ENCODE measurements at regions not wholly inside any gene's neighbourhood (a gene's known extent, or its start where the extent isn't known, plus 50 kb on each side); places are given as distances from the start of the nearest gene placed in this dataset.
A peak's percentile ranks its signal among the peaks of the same experiment; 100 is the strongest.
"Not testable (repeated sequence)": the region's sequence is repeated elsewhere in the genome, so short reads cannot be mapped to it uniquely, and the experiment has no call there.

GRCh38 chr3:110296885-110297284, 774.7 kb upstream of the NECTIN3 start:
- Histone ChIP-seq H3K36me3 (ENCODE audit: insufficient read depth, low read length) (no peaks in the 10 kb centered on the region), H3K9ac (ENCODE audit: low read depth, low read length) (no peak overlapping the region), H3K4me1 (ENCODE audit: control insufficient read depth, insufficient read depth, low read length) (peaks cover 3% of the 10 kb centered on the region), H3K4me2 (ENCODE audit: low read length) (no peak overlapping the region), H3K4me3 (ENCODE audit: low read length) (no peak overlapping the region), H3K9me3 (replicated peaks; ENCODE audit: low read length) (no peaks in the 10 kb centered on the region), H3K27me3 (ENCODE audit: control insufficient read depth, insufficient read depth, low read length) (no peaks in the 10 kb centered on the region)

GRCh38 chr3:110301781-110302180, 769.8 kb upstream of the NECTIN3 start:
- H3K4me2 ChIP-seq (ENCODE audit: low read length), result no peak overlapping the region
- no peak overlapping the region for H3K4me3 ChIP-seq (ENCODE audit: low read length)
- H3K27me3 ChIP-seq (ENCODE audit: control insufficient read depth, insufficient read depth, low read length), result no peaks in the 10 kb centered on the region
- H3K4me1 ChIP-seq (ENCODE audit: control insufficient read depth, insufficient read depth, low read length), result peaks cover 1% of the 10 kb centered on the region
- H3K9me3 ChIP-seq (replicated peaks; ENCODE audit: low read length), result no peaks in the 10 kb centered on the region
- no peaks in the 10 kb centered on the region for H3K36me3 ChIP-seq (ENCODE audit: insufficient read depth, low read length)
- no peak overlapping the region for H3K9ac ChIP-seq (ENCODE audit: low read depth, low read length)

- H3K36me3 ChIP-seq (ENCODE audit: insufficient read depth, low read length), result no peaks in the 10 kb centered on the region
- H3K27me3 ChIP-seq (ENCODE audit: control insufficient read depth, insufficient read depth, low read length), result no peaks in the 10 kb centered on the region
- no peaks in the 10 kb centered on the region for H3K9me3 ChIP-seq (replicated peaks; ENCODE audit: low read length)
- H3K4me1 ChIP-seq (ENCODE audit: control insufficient read depth, insufficient read depth, low read length), result no peaks in the 10 kb centered on the region
- H3K4me3 ChIP-seq (ENCODE audit: low read length), result no peak overlapping the region
- no peak overlapping the region for H3K4me2 ChIP-seq (ENCODE audit: low read length)
- H3K9ac ChIP-seq (ENCODE audit: low read depth, low read length), result no peak overlapping the region
Observed at GRCh38 chr3:110307065-110307809, 764.4 kb upstream of the NECTIN3 start.

GRCh38 chr3:110311541-110311940, 760.1 kb upstream of the NECTIN3 start:
- Histone ChIP-seq H3K9me3 (replicated peaks; ENCODE audit: low read length) (no peaks in the 10 kb centered on the region), H3K4me3 (ENCODE audit: low read length) (no peak overlapping the region), H3K9ac (ENCODE audit: low read depth, low read length) (no peak overlapping the region), H3K27me3 (ENCODE audit: control insufficient read depth, insufficient read depth, low read length) (no peaks in the 10 kb centered on the region), H3K4me1 (ENCODE audit: control insufficient read depth, insufficient read depth, low read length) (no peaks in the 10 kb centered on the region), H3K36me3 (ENCODE audit: insufficient read depth, low read length) (no peaks in the 10 kb centered on the region), H3K4me2 (ENCODE audit: low read length) (no peak overlapping the region)

GRCh38 chr3:110314512-110315114, 757.0 kb upstream of the NECTIN3 start:
- no peaks in the 10 kb centered on the region for H3K36me3 ChIP-seq (ENCODE audit: insufficient read depth, low read length)
- no peaks in the 10 kb centered on the region for H3K27me3 ChIP-seq (ENCODE audit: control insufficient read depth, insufficient read depth, low read length)
- peak overlapping the region; percentile 1 for H3K4me2 ChIP-seq (ENCODE audit: low read length)
- H3K4me1 ChIP-seq (ENCODE audit: control insufficient read depth, insufficient read depth, low read length), result peaks cover 6% of the 10 kb centered on the region
- H3K9me3 ChIP-seq (replicated peaks; ENCODE audit: low read length), result no peaks in the 10 kb centered on the region
- no peak overlapping the region for H3K4me3 ChIP-seq (ENCODE audit: low read length)
- H3K9ac ChIP-seq (ENCODE audit: low read depth, low read length), result no peak overlapping the region

- Histone ChIP-seq H3K9me3 (replicated peaks; ENCODE audit: low read length) (no peaks in the 10 kb centered on the region), H3K4me2 (ENCODE audit: low read length) (no peak overlapping the region), H3K4me1 (ENCODE audit: control insufficient read depth, insufficient read depth, low read length) (peaks cover 6% of the 10 kb centered on the region), H3K4me3 (ENCODE audit: low read length) (no peak overlapping the region), H3K27me3 (ENCODE audit: control insufficient read depth, insufficient read depth, low read length) (no peaks in the 10 kb centered on the region), H3K36me3 (ENCODE audit: insufficient read depth, low read length) (no peaks in the 10 kb centered on the region), H3K9ac (ENCODE audit: low read depth, low read length) (no peak overlapping the region)
Observed at GRCh38 chr3:110318108-110318507, 753.5 kb upstream of the NECTIN3 start.

- Histone ChIP-seq H3K27me3 (ENCODE audit: control insufficient read depth, insufficient read depth, low read length) (no peaks in the 10 kb centered on the region), H3K4me2 (ENCODE audit: low read length) (no peak overlapping the region), H3K4me3 (ENCODE audit: low read length) (no peak overlapping the region), H3K4me1 (ENCODE audit: control insufficient read depth, insufficient read depth, low read length) (no peaks in the 10 kb centered on the region), H3K36me3 (ENCODE audit: insufficient read depth, low read length) (no peaks in the 10 kb centered on the region), H3K9me3 (replicated peaks; ENCODE audit: low read length) (no peaks in the 10 kb centered on the region), H3K9ac (ENCODE audit: low read depth, low read length) (no peak overlapping the region)
Observed at GRCh38 chr3:110323349-110323748, 748.3 kb upstream of the NECTIN3 start.

GRCh38 chr3:110324171-110324705, 747.4 kb upstream of the NECTIN3 start:
- Histone ChIP-seq H3K4me3 (ENCODE audit: low read length) (no peak overlapping the region), H3K36me3 (ENCODE audit: insufficient read depth, low read length) (no peaks in the 10 kb centered on the region), H3K27me3 (ENCODE audit: control insufficient read depth, insufficient read depth, low read length) (no peaks in the 10 kb centered on the region), H3K4me2 (ENCODE audit: low read length) (no peak overlapping the region), H3K9ac (ENCODE audit: low read depth, low read length) (no peak overlapping the region), H3K9me3 (replicated peaks; ENCODE audit: low read length) (no peaks in the 10 kb centered on the region), H3K4me1 (ENCODE audit: control insufficient read depth, insufficient read depth, low read length) (no peaks in the 10 kb centered on the region)

GRCh38 chr3:110327870-110328269, 743.7 kb upstream of the NECTIN3 start:
- no peak overlapping the region for H3K9ac ChIP-seq (ENCODE audit: low read depth, low read length)
- no peaks in the 10 kb centered on the region for H3K9me3 ChIP-seq (replicated peaks; ENCODE audit: low read length)
- H3K4me3 ChIP-seq (ENCODE audit: low read length), result no peak overlapping the region
- no peaks in the 10 kb centered on the region for H3K27me3 ChIP-seq (ENCODE audit: control insufficient read depth, insufficient read depth, low read length)
- no peaks in the 10 kb centered on the region for H3K36me3 ChIP-seq (ENCODE audit: insufficient read depth, low read length)
- H3K4me1 ChIP-seq (ENCODE audit: control insufficient read depth, insufficient read depth, low read length), result no peaks in the 10 kb centered on the region
- H3K4me2 ChIP-seq (ENCODE audit: low read length), result no peak overlapping the region

GRCh38 chr3:110331562-110331961, 740.1 kb upstream of the NECTIN3 start:
- H3K9ac ChIP-seq (ENCODE audit: low read depth, low read length); H3K4me1 ChIP-seq (ENCODE audit: control insufficient read depth, insufficient read depth, low read length); H3K4me2 ChIP-seq (ENCODE audit: low read length); H3K36me3 ChIP-seq (ENCODE audit: insufficient read depth, low read length); H3K9me3 ChIP-seq (replicated peaks; ENCODE audit: low read length); H3K4me3 ChIP-seq (ENCODE audit: low read length); H3K27me3 ChIP-seq (ENCODE audit: control insufficient read depth, insufficient read depth, low read length): not testable (repeated sequence)

GRCh38 chr3:110332629-110333028, 739.0 kb upstream of the NECTIN3 start:
- no peak overlapping the region for H3K4me2 ChIP-seq (ENCODE audit: low read length)
- no peaks in the 10 kb centered on the region for H3K4me1 ChIP-seq (ENCODE audit: control insufficient read depth, insufficient read depth, low read length)
- H3K9me3 ChIP-seq (replicated peaks; ENCODE audit: low read length), result no peaks in the 10 kb centered on the region

GRCh38 chr3:110341047-110341446, 730.6 kb upstream of the NECTIN3 start:
- Histone ChIP-seq H3K4me1 (ENCODE audit: control insufficient read depth, insufficient read depth, low read length) (peaks cover 21% of the 10 kb centered on the region), H3K27me3 (ENCODE audit: control insufficient read depth, insufficient read depth, low read length) (no peaks in the 10 kb centered on the region), H3K4me2 (ENCODE audit: low read length) (no peak overlapping the region), H3K9ac (ENCODE audit: low read depth, low read length) (no peak overlapping the region), H3K4me3 (ENCODE audit: low read length) (no peak overlapping the region), H3K36me3 (ENCODE audit: insufficient read depth, low read length) (no peaks in the 10 kb centered on the region), H3K9me3 (replicated peaks; ENCODE audit: low read length) (no peaks in the 10 kb centered on the region)

More at GRCh38 chr3:110332629-110333028, 739.0 kb upstream of the NECTIN3 start:
- H3K9ac ChIP-seq (ENCODE audit: low read depth, low read length), result no peak overlapping the region
- H3K36me3 ChIP-seq (ENCODE audit: insufficient read depth, low read length), result no peaks in the 10 kb centered on the region
- H3K27me3 ChIP-seq (ENCODE audit: control insufficient read depth, insufficient read depth, low read length), result no peaks in the 10 kb centered on the region
- H3K4me3 ChIP-seq (ENCODE audit: low read length), result no peak overlapping the region
